Neural cell (in vitro differentiated cells): ENCODE measurements at regions not wholly inside any gene's neighbourhood (a gene's known extent, or its start where the extent isn't known, plus 50 kb on each side); places are given as distances from the start of the nearest gene placed in this dataset.

Experiments used
- H2AFZ ChIP-seq: fragments of 200-600, 300-800 bp; sonication (generic), shearing (Covaris generic); 2 replicates; pipeline ENCODE4 v1.6.0; 2014; ENCODE audit warnings: low read depth, mild to moderate bottlenecking, antibody characterized with exemption, low read length, moderate library complexity
- H3F3A ChIP-seq: fragments of 200-600 bp; shearing (Covaris generic); 2 replicates; pipeline ENCODE4 v1.6.1; 2016; ENCODE audit warnings: mild to moderate bottlenecking, moderate library complexity, mixed read lengths, antibody characterized with exemption, low read length; ENCODE audit not compliant: insufficient read depth, poor library complexity, severe bottlenecking
- H3K27ac ChIP-seq: fragments of 200-600, 300-800 bp; sonication (generic), shearing (Covaris generic); 2 replicates; pipeline ENCODE4 v1.5.1; 2014; ENCODE audit warnings: mild to moderate bottlenecking, low read length, moderate library complexity
- H3K27me3 ChIP-seq: fragments of 300-800, 200-600 bp; sonication (generic), shearing (Covaris generic); 2 replicates; pipeline ENCODE4 v1.6.0; 2014; ENCODE audit warnings: mild to moderate bottlenecking, low read depth, low read length, moderate library complexity; ENCODE audit not compliant: insufficient read depth
- H3K36me3 ChIP-seq: fragments of 300-800, 200-600 bp; sonication (generic), shearing (Covaris generic); 2 replicates; pipeline ENCODE4 v1.5.1; 2014; ENCODE audit warnings: mild to moderate bottlenecking, antibody characterized with exemption, low read length, moderate library complexity; ENCODE audit not compliant: insufficient read depth
- H3K4me2 ChIP-seq: fragments of 300-800, 200-600 bp; sonication (generic), shearing (Covaris generic); 2 replicates; pipeline ENCODE4 v1.6.0; 2014; ENCODE audit warnings: mild to moderate bottlenecking, low read length
- H3K4me3 ChIP-seq: fragments of 300-800, 200-600 bp; sonication (generic), shearing (Covaris generic); 2 replicates; pipeline ENCODE4 v1.5.1; 2014; ENCODE audit warnings: mild to moderate bottlenecking, low read length, moderate library complexity
- H3K79me2 ChIP-seq: fragments of 200-600 bp; shearing (Covaris generic); replicated peaks from 2 replicates; pipeline ENCODE4 v1.6.0; 2014; ENCODE audit warnings: mild to moderate bottlenecking, low read length, moderate library complexity; ENCODE audit not compliant: insufficient read depth
- H3K9ac ChIP-seq: fragments of 300-800, 200-600 bp; sonication (generic), shearing (Covaris generic); 2 replicates; pipeline ENCODE4 v1.6.1; 2016; ENCODE audit warnings: mild to moderate bottlenecking, low read length, mixed read lengths
- H3K9me2 ChIP-seq: fragments of 200-600 bp; shearing (Covaris generic); 2 replicates; pipeline ENCODE4 v1.6.1; 2016; ENCODE audit warnings: mild to moderate bottlenecking, low read length, mixed read lengths; ENCODE audit not compliant: insufficient read depth
- H3K9me3 ChIP-seq: fragments of 200-600, 300-800 bp; sonication (generic), shearing (Covaris generic); 2 replicates; pipeline ENCODE4 v1.6.1; 2016; ENCODE audit warnings: mild to moderate bottlenecking, mixed run types, low read length, moderate library complexity, mixed read lengths
- H4K20me1 ChIP-seq: fragments of 200-600 bp; shearing (Covaris generic); 2 replicates; pipeline ENCODE4 v1.6.1; 2016; ENCODE audit warnings: mild to moderate bottlenecking, mixed run types; ENCODE audit not compliant: insufficient read depth
- EP300 ChIP-seq: fragments of 450-650 bp; conservative IDR thresholded peaks from 2 replicates; pipeline ENCODE4 v1.6.1; 2014; ENCODE audit warnings: antibody characterized with exemption, mild to moderate bottlenecking, moderate library complexity; ENCODE audit not compliant: poor library complexity, severe bottlenecking
- EZH2 ChIP-seq: fragments of 200-600, 300-800 bp; shearing (Covaris generic), sonication (generic); IDR thresholded peaks from 2 replicates; pipeline ENCODE4 v1.6.1; 2014; ENCODE audit warnings: antibody characterized with exemption, low read length, borderline replicate concordance, mild to moderate bottlenecking; ENCODE audit not compliant: insufficient read depth, poor library complexity, severe bottlenecking
- MXI1 ChIP-seq: fragments of 450-650 bp; conservative IDR thresholded peaks from 2 replicates; pipeline ENCODE4 v1.6.1; 2014; ENCODE audit warnings: antibody characterized with exemption, mild to moderate bottlenecking; ENCODE audit not compliant: poor library complexity, severe bottlenecking
- POLR2AphosphoS5 ChIP-seq: IDR thresholded peaks from 2 replicates; pipeline ENCODE4 v1.6.1; 2012
- RAD21 ChIP-seq: fragments of 450-650 bp; conservative IDR thresholded peaks from 2 replicates; pipeline ENCODE4 v1.6.1; 2014; ENCODE audit warnings: antibody characterized with exemption, mild to moderate bottlenecking, moderate library complexity
- REST ChIP-seq: IDR thresholded peaks from 2 replicates; pipeline ENCODE4 v1.6.1; 2012; ENCODE audit warnings: borderline replicate concordance
- SMC3 ChIP-seq: fragments of 450-650 bp; conservative IDR thresholded peaks from 2 replicates; pipeline ENCODE4 v1.6.1; 2014; ENCODE audit warnings: antibody characterized with exemption, mild to moderate bottlenecking, moderate library complexity; ENCODE audit not compliant: poor library complexity
- TAF1 ChIP-seq: IDR thresholded peaks from 2 replicates; pipeline ENCODE4 v1.6.1; 2012; ENCODE audit warnings: low read depth
- TF ChIP-seq, protein P1 (sequence below): fragments of 450-650 bp; IDR thresholded peaks from 2 replicates; pipeline ENCODE4 v1.5.1; 2014; ENCODE audit warnings: antibody characterized with exemption, mild to moderate bottlenecking, moderate library complexity; ENCODE audit not compliant: poor library complexity, severe bottlenecking

DNA sequence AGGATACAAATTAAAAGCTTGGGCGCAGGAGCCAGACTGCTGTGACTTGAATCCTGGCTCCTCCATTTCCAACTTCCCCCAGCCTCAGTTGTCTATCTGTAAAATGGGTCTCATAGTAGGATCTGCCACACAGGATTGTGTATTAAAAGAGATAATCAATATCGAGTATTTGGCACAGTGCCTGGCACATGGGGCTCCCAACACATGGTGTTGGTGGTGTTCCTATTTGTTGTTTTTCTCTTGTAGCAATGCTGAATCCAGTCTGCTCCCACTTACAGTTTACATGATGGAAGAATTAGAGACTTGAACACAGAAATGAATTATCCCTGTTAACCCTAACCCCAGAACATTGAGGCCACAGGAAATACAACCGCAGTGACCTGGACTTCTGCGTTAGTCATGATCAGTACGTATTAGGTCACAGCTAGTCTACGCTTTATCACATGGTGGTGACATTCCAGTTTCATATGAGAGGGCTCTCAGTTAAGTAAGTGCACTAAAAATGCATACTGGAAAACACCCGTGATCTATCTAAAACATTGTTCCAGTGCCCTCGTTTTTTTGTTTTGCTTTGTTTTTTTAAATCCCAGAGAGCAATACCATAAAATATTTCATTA lies 169.5 kb upstream of the KLF14 start:
- no peak overlapping the region for H3K4me3 ChIP-seq
- no peaks in the 10 kb centered on the region for H3K9me2 ChIP-seq
- no peak for TF ChIP-seq RAD21
- TF ChIP-seq POLR2AphosphoS5: no peak
- no peak for TF ChIP-seq TAF1
- no peak for TF ChIP-seq SMC3
- no peak for TF ChIP-seq EZH2
- TF ChIP-seq, protein P1, sequence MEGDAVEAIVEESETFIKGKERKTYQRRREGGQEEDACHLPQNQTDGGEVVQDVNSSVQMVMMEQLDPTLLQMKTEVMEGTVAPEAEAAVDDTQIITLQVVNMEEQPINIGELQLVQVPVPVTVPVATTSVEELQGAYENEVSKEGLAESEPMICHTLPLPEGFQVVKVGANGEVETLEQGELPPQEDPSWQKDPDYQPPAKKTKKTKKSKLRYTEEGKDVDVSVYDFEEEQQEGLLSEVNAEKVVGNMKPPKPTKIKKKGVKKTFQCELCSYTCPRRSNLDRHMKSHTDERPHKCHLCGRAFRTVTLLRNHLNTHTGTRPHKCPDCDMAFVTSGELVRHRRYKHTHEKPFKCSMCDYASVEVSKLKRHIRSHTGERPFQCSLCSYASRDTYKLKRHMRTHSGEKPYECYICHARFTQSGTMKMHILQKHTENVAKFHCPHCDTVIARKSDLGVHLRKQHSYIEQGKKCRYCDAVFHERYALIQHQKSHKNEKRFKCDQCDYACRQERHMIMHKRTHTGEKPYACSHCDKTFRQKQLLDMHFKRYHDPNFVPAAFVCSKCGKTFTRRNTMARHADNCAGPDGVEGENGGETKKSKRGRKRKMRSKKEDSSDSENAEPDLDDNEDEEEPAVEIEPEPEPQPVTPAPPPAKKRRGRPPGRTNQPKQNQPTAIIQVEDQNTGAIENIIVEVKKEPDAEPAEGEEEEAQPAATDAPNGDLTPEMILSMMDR: no peak
- TF ChIP-seq EP300: no peak
- TF ChIP-seq MXI1: no peak
- no peak for TF ChIP-seq REST
- no peaks in the 10 kb centered on the region for H3K27me3 ChIP-seq
- H3K36me3 ChIP-seq: no peaks in the 10 kb centered on the region
- H3K9ac ChIP-seq: no peak overlapping the region
- no peaks in the 10 kb centered on the region for H4K20me1 ChIP-seq
- H3K9me3 ChIP-seq: no peaks in the 10 kb centered on the region
- H3K79me2 ChIP-seq: no peaks in the 10 kb centered on the region
- no peak overlapping the region for H3K4me2 ChIP-seq
- no peaks in the 10 kb centered on the region for H3F3A ChIP-seq
- H2AFZ ChIP-seq: no peak overlapping the region
- no peak overlapping the region for H3K27ac ChIP-seq

DNA sequence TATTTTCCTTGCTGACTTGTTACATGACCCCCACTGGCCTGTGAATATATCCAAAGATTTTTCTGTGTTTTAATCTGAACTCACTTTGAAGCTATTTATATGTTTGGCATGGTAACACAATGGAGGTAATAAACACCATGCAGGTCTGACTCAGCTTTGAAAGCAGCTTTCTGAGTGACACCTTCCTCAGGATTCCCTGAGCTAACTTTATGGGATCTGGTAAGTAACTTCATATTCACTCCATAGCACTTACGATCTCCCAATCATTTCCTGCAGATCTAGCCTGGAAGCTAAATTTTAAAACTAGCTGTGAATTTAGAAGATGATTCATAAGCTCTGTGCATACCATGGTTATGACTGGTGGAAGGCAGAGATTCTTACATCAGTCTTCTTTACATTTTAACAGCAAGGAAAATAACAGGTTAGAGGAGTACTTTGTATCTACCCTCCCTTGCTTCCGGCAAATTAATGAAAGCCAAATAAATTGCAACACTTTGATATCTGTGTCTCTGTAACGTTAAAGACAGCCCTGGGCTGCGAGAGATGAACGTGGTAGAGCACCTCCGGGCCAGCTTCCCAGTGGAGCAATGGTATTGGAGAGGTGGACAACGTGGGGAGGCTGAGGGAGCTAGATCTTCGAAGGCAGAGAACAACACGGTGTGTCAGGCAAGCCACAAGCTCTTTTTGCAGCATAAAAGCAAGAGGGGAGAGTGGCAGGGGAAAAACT lies 170.2 kb upstream of the KLF14 start:
- H3K36me3 ChIP-seq: no peaks in the 10 kb centered on the region
- no peaks in the 10 kb centered on the region for H3K27me3 ChIP-seq
- H3K27ac ChIP-seq: no peak overlapping the region
- no peak overlapping the region for H3K4me2 ChIP-seq
- TF ChIP-seq EP300 (no peak), SMC3 (no peak), EZH2 (no peak), REST (no peak), TAF1 (no peak), POLR2AphosphoS5 (no peak), RAD21 (no peak)
- TF ChIP-seq, protein P1: no peak
- H3K79me2 ChIP-seq: no peaks in the 10 kb centered on the region
- H4K20me1 ChIP-seq: no peaks in the 10 kb centered on the region
- H2AFZ ChIP-seq: no peak overlapping the region
- no peaks in the 10 kb centered on the region for H3K9me3 ChIP-seq
- no peaks in the 10 kb centered on the region for H3K9me2 ChIP-seq
- no peaks in the 10 kb centered on the region for H3F3A ChIP-seq
- H3K4me3 ChIP-seq: no peak overlapping the region
- no peak overlapping the region for H3K9ac ChIP-seq
